ENCODE measurements at regions not wholly inside any gene's neighbourhood (a gene's known extent, or its start where the extent isn't known, plus 50 kb on each side); places are given as distances from the start of the nearest gene placed in this dataset.

- TF ChIP-seq, protein P1, sequence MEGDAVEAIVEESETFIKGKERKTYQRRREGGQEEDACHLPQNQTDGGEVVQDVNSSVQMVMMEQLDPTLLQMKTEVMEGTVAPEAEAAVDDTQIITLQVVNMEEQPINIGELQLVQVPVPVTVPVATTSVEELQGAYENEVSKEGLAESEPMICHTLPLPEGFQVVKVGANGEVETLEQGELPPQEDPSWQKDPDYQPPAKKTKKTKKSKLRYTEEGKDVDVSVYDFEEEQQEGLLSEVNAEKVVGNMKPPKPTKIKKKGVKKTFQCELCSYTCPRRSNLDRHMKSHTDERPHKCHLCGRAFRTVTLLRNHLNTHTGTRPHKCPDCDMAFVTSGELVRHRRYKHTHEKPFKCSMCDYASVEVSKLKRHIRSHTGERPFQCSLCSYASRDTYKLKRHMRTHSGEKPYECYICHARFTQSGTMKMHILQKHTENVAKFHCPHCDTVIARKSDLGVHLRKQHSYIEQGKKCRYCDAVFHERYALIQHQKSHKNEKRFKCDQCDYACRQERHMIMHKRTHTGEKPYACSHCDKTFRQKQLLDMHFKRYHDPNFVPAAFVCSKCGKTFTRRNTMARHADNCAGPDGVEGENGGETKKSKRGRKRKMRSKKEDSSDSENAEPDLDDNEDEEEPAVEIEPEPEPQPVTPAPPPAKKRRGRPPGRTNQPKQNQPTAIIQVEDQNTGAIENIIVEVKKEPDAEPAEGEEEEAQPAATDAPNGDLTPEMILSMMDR (conservative IDR thresholded peaks at IDR 0.05): no peak
- no peak for TF ChIP-seq EZH2 (IDR thresholded peaks at IDR 0.05; ENCODE audit: low read depth)
Observed at GRCh38 chr9:101904845-101905244, 166.4 kb upstream of the GRIN3A start.
